Liver (tissue), 8 donors: ENCODE measurements at regions not wholly inside any gene's neighbourhood (a gene's known extent, or its start where the extent isn't known, plus 50 kb on each side); places are given as distances from the start of the nearest gene placed in this dataset.

ENCODE experiments used
- DNase-seq: peaks from one replicate; pipeline ENCODE4 v3.0.0-alpha.2; 2017; ENCODE audit warnings: low spot score
- H3K27ac ChIP-seq, 2 donors: one replicate each; pipeline ENCODE4 v1.7.0; 2013; ENCODE audit warnings: inconsistent platforms in 2 of 2, low read length in 2 of 2, control low read depth in 1 of 2, low read depth in 1 of 2, mild to moderate bottlenecking in 1 of 2
- H3K27me3 ChIP-seq, 4 donors: one replicate each; pipeline versions ENCODE4 v1.6.1 to v1.7.0; 2013; ENCODE audit warnings: low read length in 3 of 4, inconsistent platforms in 1 of 4, mild to moderate bottlenecking in 1 of 4, moderate library complexity in 1 of 4; ENCODE audit not compliant: control insufficient read depth in 4 of 4, insufficient read depth in 4 of 4
- H3K36me3 ChIP-seq, 4 donors: one replicate each; pipeline versions ENCODE4 v1.6.1 to v1.7.0; 2013; ENCODE audit warnings: low read length in 3 of 4, mild to moderate bottlenecking in 3 of 4, low read depth in 1 of 4, moderate library complexity in 1 of 4; ENCODE audit not compliant: control insufficient read depth in 4 of 4, insufficient read depth in 3 of 4
- H3K4me1 ChIP-seq, 4 donors: one replicate each; pipeline versions ENCODE4 v1.6.1 to v1.7.0; 2013; ENCODE audit warnings: low read length in 3 of 4, mild to moderate bottlenecking in 3 of 4, moderate library complexity in 1 of 4; ENCODE audit not compliant: control insufficient read depth in 4 of 4, insufficient read depth in 4 of 4
- H3K4me3 ChIP-seq, 3 donors: one replicate each; pipeline versions ENCODE4 v1.6.1 to v1.7.0; 2013; ENCODE audit warnings: low read length in 3 of 3, control low read depth in 1 of 3, low read depth in 1 of 3, mild to moderate bottlenecking in 1 of 3
- H3K9ac ChIP-seq, 2 donors: one replicate each; pipeline ENCODE4 v1.7.0; 2013; ENCODE audit warnings: low read length in 2 of 2, mild to moderate bottlenecking in 2 of 2, moderate library complexity in 2 of 2, control low read depth in 1 of 2, low read depth in 1 of 2
- H3K9me3 ChIP-seq, 4 donors: one replicate each; pipeline versions ENCODE4 v1.6.1 to v1.7.0; 2013; ENCODE audit warnings: low read length in 3 of 4; ENCODE audit not compliant: control insufficient read depth in 4 of 4
- ATF3 ChIP-seq: IDR thresholded peaks from 2 replicates; pipeline ENCODE4 v1.6.1; 2016; ENCODE audit warnings: antibody characterized with exemption
- CTCF ChIP-seq: fragments of 150-350 bp; IDR thresholded peaks from 2 replicates; pipeline ENCODE4 v1.5.1; 2017; ENCODE audit warnings: improper control_type of control experiment, low read depth, low read length; ENCODE audit not compliant: missing input control
- EGR1 ChIP-seq, 2 donors: IDR thresholded peaks; 2 replicates each; pipeline ENCODE4 v1.6.1; 2016 to 2018; ENCODE audit warnings: antibody characterized with exemption in 2 of 2, low read depth in 2 of 2
- FOXA2 ChIP-seq: IDR thresholded peaks from 2 replicates; pipeline ENCODE4 v1.6.1; 2016; ENCODE audit warnings: antibody characterized with exemption
- GABPA ChIP-seq, 2 donors: IDR thresholded peaks in 1 of 2; conservative IDR thresholded peaks in 1 of 2; 2 replicates each; pipeline ENCODE4 v1.6.1; 2016; ENCODE audit warnings: antibody characterized with exemption in 2 of 2, mild to moderate bottlenecking in 1 of 2, moderate library complexity in 1 of 2
- HNF4G ChIP-seq: IDR thresholded peaks from 2 replicates; pipeline ENCODE4 v1.6.1; 2016; ENCODE audit warnings: antibody characterized with exemption
- JUND ChIP-seq, 2 donors: IDR thresholded peaks; 2 replicates each; pipeline ENCODE4 v1.6.1; 2016; ENCODE audit warnings: antibody characterized with exemption in 2 of 2
- MAX ChIP-seq: IDR thresholded peaks from 2 replicates; pipeline ENCODE4 v1.6.1; 2016; ENCODE audit warnings: antibody characterized with exemption
- NR2F2 ChIP-seq: IDR thresholded peaks from 2 replicates; pipeline ENCODE4 v1.6.1; 2016; ENCODE audit warnings: antibody characterized with exemption
- RAD21 ChIP-seq, 2 donors: IDR thresholded peaks; 2 replicates each; pipeline ENCODE4 v1.6.1; 2016; ENCODE audit warnings: antibody characterized with exemption in 2 of 2, mild to moderate bottlenecking in 2 of 2
- RXRA ChIP-seq, 2 donors: IDR thresholded peaks; 2 replicates each; pipeline ENCODE4 v1.6.1; 2017 to 2018; ENCODE audit warnings: antibody characterized with exemption in 2 of 2, mild to moderate bottlenecking in 1 of 2
- SP1 ChIP-seq: IDR thresholded peaks from 2 replicates; pipeline ENCODE4 v1.6.1; 2018; ENCODE audit warnings: antibody characterized with exemption, mild to moderate bottlenecking
- TAF1 ChIP-seq: conservative IDR thresholded peaks from 2 replicates; pipeline ENCODE4 v1.6.1; 2016; ENCODE audit warnings: antibody characterized with exemption, mild to moderate bottlenecking
- YY1 ChIP-seq: IDR thresholded peaks from 2 replicates; pipeline ENCODE4 v1.6.1; 2016; ENCODE audit warnings: antibody characterized with exemption, mild to moderate bottlenecking
- ZBTB33 ChIP-seq: IDR thresholded peaks from 2 replicates; pipeline ENCODE4 v1.6.1; 2016; ENCODE audit warnings: antibody characterized with exemption
- WGBS: extraction: QIAGEN DNeasy Blood & Tissue Kit; methylation state at CpG from one replicate; pipeline ENCODE4 v1.1.7; 2013; 5-methylcytosine and 5-hydroxymethylcytosine counted together
- donor health status: healthy.
- donor health status: healthy.
- donor health status: healthy.
- donor health status: healthy.
- donor health status: healthy.

- Histone ChIP-seq H3K4me3 (no peak overlapping the region), H3K4me1 (no peaks in the 10 kb centered on the region), H3K27ac (no peak overlapping the region), H3K27me3 (peaks cover 3 to 15% (median 5%) of the 10 kb centered on the region in 4 donors), H3K9ac (no peak overlapping the region), H3K9me3 (no peaks in the 10 kb centered on the region), H3K36me3 (no peaks in the 10 kb centered on the region)
- TF ChIP-seq CTCF (no peak), FOXA2 (no peak), ATF3 (no peak)
- DNase-seq = no peak
- WGBS = 60% methylated on average over 8 of the region's 8 CpGs
Observed at GRCh38 chr7:25731068-25731845, 420.7 kb upstream of the NFE2L3 start.

- TF ChIP-seq SP1 (no peak), NR2F2 (no peak), RAD21 (IDR thresholded peaks at IDR 0.05) (no peak), HNF4G (no peak), CTCF (no peak), GABPA (IDR thresholded peaks at IDR 0.05 in 1 of 2, conservative IDR thresholded peaks at IDR 0.05 in 1 of 2) (no peak), TAF1 (no peak), ATF3 (no peak)
- no peaks in the 10 kb centered on the region for H3K36me3 ChIP-seq
- no peak overlapping the region for H3K4me3 ChIP-seq
- H3K9me3 ChIP-seq = no peaks in the 10 kb centered on the region
- peaks cover 3 to 15% (median 4%) of the 10 kb centered on the region in 4 donors for H3K27me3 ChIP-seq
- no peaks in the 10 kb centered on the region for H3K4me1 ChIP-seq
- WGBS = 82% methylated on average over 3 of the region's 3 CpGs
- DNase-seq = no peak
- no peak overlapping the region for H3K27ac ChIP-seq
- no peak overlapping the region for H3K9ac ChIP-seq
Observed at GRCh38 chr7:25731846-25732245, 420.2 kb upstream of the NFE2L3 start.

- Histone ChIP-seq H3K9ac (no peak overlapping the region), H3K9me3 (no peaks in the 10 kb centered on the region), H3K4me1 (no peaks in the 10 kb centered on the region), H3K36me3 (no peaks in the 10 kb centered on the region), H3K27me3 (peaks cover 2 to 15% (median 4%) of the 10 kb centered on the region in 4 donors), H3K27ac (no peak overlapping the region), H3K4me3 (no peak overlapping the region)
- DNase-seq = no peak
- 82% methylated on average over 12 of the region's 12 CpGs for WGBS
- TF ChIP-seq SP1 (no peak), TAF1 (no peak), MAX (no peak), ZBTB33 (no peak), JUND (IDR thresholded peaks at IDR 0.05) (no peak), CTCF (no peak), RAD21 (IDR thresholded peaks at IDR 0.05) (no peak), YY1 (no peak), GABPA (IDR thresholded peaks at IDR 0.05 in 1 of 2, conservative IDR thresholded peaks at IDR 0.05 in 1 of 2) (no peak), FOXA2 (no peak), EGR1 (IDR thresholded peaks at IDR 0.05; ENCODE audit: low read depth in 2 of 2) (no peak), RXRA (IDR thresholded peaks at IDR 0.05) (no peak)
Observed at GRCh38 chr7:25732766-25733217, 419.2 kb upstream of the NFE2L3 start.
